Osteocyte (in vitro differentiated cells): ENCODE measurements at regions not wholly inside any gene's neighbourhood (a gene's known extent, or its start where the extent isn't known, plus 50 kb on each side); places are given as distances from the start of the nearest gene placed in this dataset. TPM values are rescaled to one million over a fixed set of nuclear protein-coding genes. Genes with fewer than 3 reads are reported as not detected.

Source experiments
- DNase-seq: peaks from one replicate; pipeline ENCODE4 v3.0.0; 2021; ENCODE audit warnings: mixed read lengths; ENCODE audit not compliant: unreplicated experiment; ENCODE audit errors: extremely low spot score
- H3K27ac Mint-ChIP-seq: one replicate; pipeline ENCODE4 v1.8.0; 2021; ENCODE audit warnings: mild to moderate bottlenecking, mixed read lengths; ENCODE audit not compliant: unreplicated experiment
- H3K27me3 Mint-ChIP-seq: one replicate; pipeline ENCODE4 v1.8.0; 2021; ENCODE audit warnings: mixed read lengths; ENCODE audit not compliant: unreplicated experiment
- H3K36me3 Mint-ChIP-seq: one replicate; pipeline ENCODE4 v1.8.0; 2021; ENCODE audit warnings: mixed read lengths; ENCODE audit not compliant: unreplicated experiment
- H3K4me1 Mint-ChIP-seq: one replicate; pipeline ENCODE4 v1.8.0; 2021; ENCODE audit warnings: mixed read lengths; ENCODE audit not compliant: unreplicated experiment
- H3K4me3 Mint-ChIP-seq: one replicate; pipeline ENCODE4 v1.8.0; 2021; ENCODE audit warnings: mild to moderate bottlenecking, moderate library complexity, mixed read lengths; ENCODE audit not compliant: unreplicated experiment
- H3K9me3 Mint-ChIP-seq: one replicate; pipeline ENCODE4 v1.8.0; 2021; ENCODE audit warnings: mixed read lengths; ENCODE audit not compliant: unreplicated experiment
- CTCF ChIP-seq: fragments of 200-600 bp; sonication (generic); IDR thresholded peaks from 2 replicates; pipeline ENCODE4 v1.5.0; 2021; ENCODE audit warnings: antibody characterized with exemption, mild to moderate bottlenecking, moderate library complexity
- microRNA-seq: library from miRNA; unstranded; fragments of <30 nt; microRNA quantifications from one replicate; pipeline ENCODE4 v1.1.0, GENCODE V29; 2020; ENCODE audit not compliant: unreplicated experiment

DNA sequence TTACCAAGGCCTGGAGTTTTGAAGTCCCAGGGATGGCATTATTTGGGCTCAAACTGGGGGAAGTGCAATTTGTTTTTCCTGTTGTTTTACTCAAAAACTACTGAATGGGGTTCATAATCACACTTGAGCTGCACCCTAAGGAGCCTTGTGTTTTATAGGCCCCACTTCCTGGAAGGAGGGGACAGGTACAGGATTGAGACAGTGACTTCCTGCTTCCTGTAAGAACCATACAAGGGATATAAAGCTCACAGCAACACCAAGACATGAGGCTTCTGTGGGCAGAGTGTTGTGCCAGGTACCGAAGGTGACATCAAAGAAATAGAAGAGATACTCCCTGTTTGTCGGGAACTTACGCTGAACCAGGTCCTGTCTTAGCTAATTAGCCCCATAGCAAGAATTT, 70.4 kb upstream of the SKOR2 start:
- TF ChIP-seq CTCF = no peak
- Mint-ChIP-seq H3K4me1 (no peaks in the 10 kb centered on the region), H3K27ac (no peak overlapping the region), H3K9me3 (no peaks in the 10 kb centered on the region), H3K36me3 (no peaks in the 10 kb centered on the region), H3K4me3 (no peak overlapping the region), H3K27me3 (no peaks in the 10 kb centered on the region)
- no peak for DNase-seq

GRCh38 chr18:47317824-47318508, 66.5 kb upstream of the SKOR2 start:
- TF ChIP-seq CTCF = no peak
- H3K27ac Mint-ChIP-seq = no peak overlapping the region
- DNase-seq = no peak
- H3K4me1 Mint-ChIP-seq = no peaks in the 10 kb centered on the region
- H3K4me3 Mint-ChIP-seq = no peak overlapping the region
- no peaks in the 10 kb centered on the region for H3K9me3 Mint-ChIP-seq
- H3K27me3 Mint-ChIP-seq = no peaks in the 10 kb centered on the region
- H3K36me3 Mint-ChIP-seq = no peaks in the 10 kb centered on the region

- TF ChIP-seq CTCF = no peak
- Mint-ChIP-seq H3K9me3 (no peaks in the 10 kb centered on the region), H3K27ac (no peak overlapping the region), H3K4me1 (no peaks in the 10 kb centered on the region), H3K36me3 (no peaks in the 10 kb centered on the region), H3K27me3 (no peaks in the 10 kb centered on the region), H3K4me3 (no peak overlapping the region)
- no peak for DNase-seq
These were observed 65.5 kb upstream of the SKOR2 start for GRCh38 chr18:47316924-47317323.

DNA sequence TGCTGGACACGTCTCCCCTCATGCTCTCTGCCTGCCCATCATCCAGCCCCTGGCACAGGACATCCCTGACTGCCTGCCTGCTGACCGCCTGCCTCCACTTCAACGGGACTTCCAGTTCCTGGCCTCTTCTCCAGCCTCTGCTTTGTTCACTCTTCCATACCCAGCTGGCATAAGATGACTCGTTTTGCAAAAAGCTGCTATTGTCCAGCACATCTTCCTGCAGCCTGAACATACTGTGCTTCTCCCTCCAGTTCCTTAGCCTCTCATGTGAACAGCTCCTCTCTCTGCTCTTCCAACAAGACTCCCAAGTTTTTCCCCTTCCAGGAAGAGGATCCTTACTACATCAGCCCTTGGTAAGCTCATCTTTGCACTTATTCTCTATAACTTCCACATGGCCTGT, 62.4 kb upstream of the SKOR2 start:
- Mint-ChIP-seq H3K27ac (no peak overlapping the region), H3K4me3 (no peak overlapping the region), H3K4me1 (no peaks in the 10 kb centered on the region), H3K27me3 (no peaks in the 10 kb centered on the region), H3K9me3 (no peaks in the 10 kb centered on the region), H3K36me3 (no peaks in the 10 kb centered on the region)
- TF ChIP-seq CTCF = no peak
- no peak for DNase-seq

DNA sequence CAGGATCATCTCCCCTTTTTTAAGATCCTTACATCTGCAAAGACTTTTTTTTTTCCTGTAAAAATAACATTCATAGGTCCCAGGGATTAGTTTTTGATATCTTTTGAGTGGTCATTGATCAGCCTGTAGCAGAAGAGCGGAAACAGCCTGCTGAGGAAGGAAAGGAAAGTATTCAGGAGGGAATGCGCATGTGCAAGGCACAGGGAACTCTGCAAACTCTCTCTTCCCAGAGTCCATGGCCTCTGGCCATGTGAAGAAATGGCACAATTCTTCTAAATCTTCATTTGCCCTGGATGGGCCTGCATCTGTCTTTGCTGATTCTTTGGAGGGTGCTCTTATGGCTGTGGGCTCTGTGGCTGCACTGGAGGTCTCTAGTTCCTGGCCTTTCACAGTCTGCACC, 60.1 kb upstream of the SKOR2 start:
- Mint-ChIP-seq H3K36me3 (no peaks in the 10 kb centered on the region), H3K4me3 (no peak overlapping the region), H3K4me1 (no peaks in the 10 kb centered on the region), H3K27ac (no peak overlapping the region), H3K9me3 (no peaks in the 10 kb centered on the region), H3K27me3 (no peaks in the 10 kb centered on the region)
- DNase-seq = no peak
- TF ChIP-seq CTCF = no peak

Small RNA genes lying in the stretch of these regions (microRNA-seq; reads per million reads assigned to microRNA genes)
- gene MIR4527 = not detected
